ENCODE measurements at regions not wholly inside any gene's neighbourhood (a gene's known extent, or its start where the extent isn't known, plus 50 kb on each side); places are given as distances from the start of the nearest gene placed in this dataset.

GRCh38 chrX:155666741-155667140 is 54.0 kb upstream of the TMLHE start:
- Mint-ChIP-seq H3K36me3 (peaks cover 0 to 2% (median 0%) of the 10 kb centered on the region in 3 donors), H3K27ac (no peak overlapping the region), H3K4me1 (no peaks in the 10 kb centered on the region), H3K4me3 (no peak overlapping the region), H3K9me3 (peaks cover 0 to 10% (median 0%) of the 10 kb centered on the region in 9 donors), H3K27me3 (no peaks in the 10 kb centered on the region)
- no peak for ATAC-seq
- POLR2A ChIA-PET = no interaction called here
- DNase-seq = no peak
